ENCODE measurements at regions not wholly inside any gene's neighbourhood (a gene's known extent, or its start where the extent isn't known, plus 50 kb on each side); places are given as distances from the start of the nearest gene placed in this dataset.
"Not testable (repeated sequence)": the region's sequence is repeated elsewhere in the genome, so short reads cannot be mapped to it uniquely, and the experiment has no call there.

GRCh38 chr3:66639809-66640356 lies 139.1 kb upstream of the LRIG1 start:
- Histone ChIP-seq H3K4me1 (ENCODE audit: control insufficient read depth in 2 of 2, insufficient read depth in 2 of 2, low read length in 2 of 2) (no peaks in the 10 kb centered on the region), H3K27me3 (ENCODE audit: control insufficient read depth in 2 of 2, insufficient read depth in 2 of 2, low read length in 2 of 2) (no peaks in the 10 kb centered on the region), H3K4me3 (ENCODE audit: low read length) (no peak overlapping the region), H3K36me3 (ENCODE audit: control insufficient read depth in 2 of 3, insufficient read depth in 3 of 3, low read length in 3 of 3) (no peaks in the 10 kb centered on the region), H3K9me3 (ENCODE audit: control insufficient read depth in 2 of 3, low read length in 3 of 3) (no peaks in the 10 kb centered on the region), H3K27ac (ENCODE audit: low read depth, low read length) (no peak overlapping the region)
- Mint-ChIP-seq H3K4me1 (peaks cover 0 to 10% (median 3%) of the 10 kb centered on the region in 7 donors), H3K4me3 (no peak overlapping the region), H3K9me3 (peaks cover 0 to 10% (median 6%) of the 10 kb centered on the region in 11 donors), H3K27ac (no peak overlapping the region), H3K36me3 (no peaks in the 10 kb centered on the region), H3K27me3 (peaks cover 0 to 4% (median 0%) of the 10 kb centered on the region in 5 donors)
- ChIA-PET POLR2A (interaction anchor here (0.5 kb wide), 1 partner anchor 9 kb away, joined by 4 read pairs; no protein-coding TSS in a partner anchor), CTCF (no interaction called here)
- no peak for DNase-seq
- ATAC-seq: no peak
- intact Hi-C loops (cut with micrococcal nuclease): no loop called here

DNA sequence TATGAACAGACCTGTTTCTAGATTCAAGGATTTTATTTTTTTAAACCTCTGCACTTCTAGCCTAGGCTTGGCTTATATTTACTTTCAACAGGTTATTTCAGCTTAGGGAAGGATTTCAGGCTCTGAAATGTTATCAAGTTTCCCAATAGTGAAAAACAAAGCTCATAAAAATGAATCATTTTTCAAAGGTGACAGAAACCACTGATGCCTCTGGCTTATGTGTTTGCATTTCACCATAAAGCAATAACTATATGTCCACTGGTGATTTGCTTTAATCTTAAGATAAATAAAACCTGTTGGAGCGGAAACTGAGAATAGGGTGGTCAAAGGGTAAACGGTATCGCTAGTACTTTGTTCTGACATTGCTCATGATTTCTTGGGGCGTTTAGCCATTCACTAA lies 141.2 kb upstream of the LRIG1 start:
- Mint-ChIP-seq H3K4me1 (peaks cover 0 to 10% (median 3%) of the 10 kb centered on the region in 7 donors), H3K27me3 (peaks cover 0 to 4% (median 0%) of the 10 kb centered on the region in 5 donors), H3K4me3 (no peak overlapping the region), H3K27ac (no peak overlapping the region), H3K9me3 (peaks cover 0 to 16% (median 8%) of the 10 kb centered on the region in 11 donors), H3K36me3 (no peaks in the 10 kb centered on the region)
- H3K27ac ChIP-seq (ENCODE audit: low read depth, low read length): no peak overlapping the region
- ATAC-seq (no peak), DNase-seq (no peak)
- H3K9me3 ChIP-seq (ENCODE audit: control insufficient read depth in 2 of 3, low read length in 3 of 3): no peaks in the 10 kb centered on the region
- H3K27me3 ChIP-seq (ENCODE audit: control insufficient read depth in 2 of 2, insufficient read depth in 2 of 2, low read length in 2 of 2): no peaks in the 10 kb centered on the region
- no peak overlapping the region for H3K4me3 ChIP-seq (ENCODE audit: low read length)
- H3K36me3 ChIP-seq (ENCODE audit: control insufficient read depth in 2 of 3, insufficient read depth in 3 of 3, low read length in 3 of 3): no peaks in the 10 kb centered on the region
- H3K4me1 ChIP-seq (ENCODE audit: control insufficient read depth in 2 of 2, insufficient read depth in 2 of 2, low read length in 2 of 2): no peaks in the 10 kb centered on the region
- ChIA-PET POLR2A (no interaction called here), CTCF (interaction anchor here (0.8 kb wide), 1 partner anchor 162 kb away, joined by 4 read pairs; no protein-coding TSS in a partner anchor)
- intact Hi-C loops (cut with micrococcal nuclease): no loop called here

DNA sequence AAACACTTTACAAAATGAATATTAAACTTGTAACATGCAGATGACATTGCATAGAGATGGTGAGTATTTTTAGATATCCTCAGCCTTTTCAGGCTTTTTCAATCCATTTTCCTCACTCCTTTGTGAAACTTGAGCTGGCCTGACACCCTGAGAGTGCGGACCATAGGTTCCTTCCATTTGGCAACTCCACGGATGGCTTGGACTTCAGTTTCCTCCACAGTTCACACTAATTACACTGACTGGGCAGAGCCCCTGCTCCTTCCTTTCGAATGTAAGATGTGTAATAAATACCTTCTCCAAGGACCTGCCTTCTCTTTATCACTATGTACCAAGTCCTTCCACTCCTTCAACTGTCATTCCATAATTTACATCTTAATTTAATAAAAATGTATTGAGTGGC lies 141.7 kb upstream of the LRIG1 start:
- Histone ChIP-seq H3K27ac (ENCODE audit: low read depth, low read length) (no peak overlapping the region), H3K4me1 (ENCODE audit: control insufficient read depth in 2 of 2, insufficient read depth in 2 of 2, low read length in 2 of 2) (no peaks in the 10 kb centered on the region), H3K9me3 (ENCODE audit: control insufficient read depth in 2 of 3, low read length in 3 of 3) (no peaks in the 10 kb centered on the region), H3K36me3 (ENCODE audit: control insufficient read depth in 2 of 3, insufficient read depth in 3 of 3, low read length in 3 of 3) (no peaks in the 10 kb centered on the region), H3K27me3 (ENCODE audit: control insufficient read depth in 2 of 2, insufficient read depth in 2 of 2, low read length in 2 of 2) (no peaks in the 10 kb centered on the region), H3K4me3 (ENCODE audit: low read length) (no peak overlapping the region)
- H3K27ac Mint-ChIP-seq: no peak overlapping the region
- ChIA-PET CTCF (no interaction called here), POLR2A (no interaction called here)
- ATAC-seq (no peak), DNase-seq (no peak)
- H3K4me3 Mint-ChIP-seq: no peak overlapping the region
- peaks cover 0 to 16% (median 8%) of the 10 kb centered on the region in 11 donors for H3K9me3 Mint-ChIP-seq
- H3K27me3 Mint-ChIP-seq: peaks cover 0 to 4% (median 0%) of the 10 kb centered on the region in 5 donors
- peaks cover 0 to 10% (median 3%) of the 10 kb centered on the region in 7 donors for H3K4me1 Mint-ChIP-seq
- intact Hi-C loops (cut with micrococcal nuclease): no loop called here
- H3K36me3 Mint-ChIP-seq: no peaks in the 10 kb centered on the region

DNA sequence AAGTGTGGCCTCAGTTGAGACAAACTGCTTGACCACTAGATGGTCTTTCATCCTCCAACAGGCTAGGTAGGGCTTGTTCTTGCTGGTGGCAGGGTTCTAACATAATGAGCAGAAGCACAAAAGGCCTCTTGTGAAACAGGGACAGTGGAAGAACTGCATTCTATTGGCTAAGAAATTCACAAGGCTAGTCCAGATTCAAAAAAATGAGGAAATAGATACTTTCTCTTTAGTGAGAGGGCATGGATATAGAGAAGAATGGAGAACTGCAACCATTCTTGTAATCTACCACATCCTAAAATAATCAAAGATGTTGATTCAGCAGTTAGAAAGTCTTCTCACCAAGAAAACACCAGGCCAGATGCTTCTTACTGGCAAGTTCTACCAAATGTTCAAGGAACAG lies 143.7 kb upstream of the LRIG1 start:
- ChIA-PET CTCF (no interaction called here), POLR2A (no interaction called here)
- Histone ChIP-seq H3K36me3 (ENCODE audit: control insufficient read depth in 2 of 3, insufficient read depth in 3 of 3, low read length in 3 of 3) (no peaks in the 10 kb centered on the region), H3K27ac (ENCODE audit: low read depth, low read length) (no peak overlapping the region), H3K27me3 (ENCODE audit: control insufficient read depth in 2 of 2, insufficient read depth in 2 of 2, low read length in 2 of 2) (no peaks in the 10 kb centered on the region), H3K4me3 (ENCODE audit: low read length) (no peak overlapping the region), H3K4me1 (ENCODE audit: control insufficient read depth in 2 of 2, insufficient read depth in 2 of 2, low read length in 2 of 2) (no peaks in the 10 kb centered on the region), H3K9me3 (ENCODE audit: control insufficient read depth in 2 of 3, low read length in 3 of 3) (no peaks in the 10 kb centered on the region)
- peaks cover 0 to 4% (median 0%) of the 10 kb centered on the region in 5 donors for H3K27me3 Mint-ChIP-seq
- intact Hi-C loops (cut with micrococcal nuclease): no loop called here
- no peak overlapping the region for H3K4me3 Mint-ChIP-seq
- DNase-seq: no peak
- peak; percentile 24 for ATAC-seq
- H3K27ac Mint-ChIP-seq: no peak overlapping the region
- no peaks in the 10 kb centered on the region for H3K36me3 Mint-ChIP-seq
- H3K4me1 Mint-ChIP-seq: peaks cover 0 to 2% (median 0%) of the 10 kb centered on the region in 7 donors
- peaks cover 0 to 16% (median 8%) of the 10 kb centered on the region in 11 donors for H3K9me3 Mint-ChIP-seq

- Histone ChIP-seq H3K36me3 (ENCODE audit: control insufficient read depth in 2 of 3, insufficient read depth in 3 of 3, low read length in 3 of 3) (no peaks in the 10 kb centered on the region), H3K27ac (ENCODE audit: low read depth, low read length) (no peak overlapping the region), H3K4me1 (ENCODE audit: control insufficient read depth in 2 of 2, insufficient read depth in 2 of 2, low read length in 2 of 2) (no peaks in the 10 kb centered on the region), H3K27me3 (ENCODE audit: control insufficient read depth in 2 of 2, insufficient read depth in 2 of 2, low read length in 2 of 2) (no peaks in the 10 kb centered on the region), H3K4me3 (ENCODE audit: low read length) (no peak overlapping the region), H3K9me3 (ENCODE audit: control insufficient read depth in 2 of 3, low read length in 3 of 3) (no peaks in the 10 kb centered on the region)
- intact Hi-C loops (cut with micrococcal nuclease): no loop called here
- ChIA-PET POLR2A (interaction anchor here (0.7 kb wide), 1 partner anchor 171 kb away, joined by 3 read pairs; no protein-coding TSS in a partner anchor), CTCF (no interaction called here)
- H3K36me3 Mint-ChIP-seq: no peaks in the 10 kb centered on the region
- peaks cover 0 to 15% (median 8%) of the 10 kb centered on the region in 11 donors for H3K9me3 Mint-ChIP-seq
- H3K4me1 Mint-ChIP-seq: no peaks in the 10 kb centered on the region
- peaks cover 0 to 8% (median 5%) of the 10 kb centered on the region in 5 donors for H3K27me3 Mint-ChIP-seq
- ATAC-seq (no peak), DNase-seq (no peak)
- H3K4me3 Mint-ChIP-seq: no peak overlapping the region
- H3K27ac Mint-ChIP-seq: no peak overlapping the region
Measured at GRCh38 chr3:66648975-66649374, 148.2 kb upstream of the LRIG1 start.

DNA sequence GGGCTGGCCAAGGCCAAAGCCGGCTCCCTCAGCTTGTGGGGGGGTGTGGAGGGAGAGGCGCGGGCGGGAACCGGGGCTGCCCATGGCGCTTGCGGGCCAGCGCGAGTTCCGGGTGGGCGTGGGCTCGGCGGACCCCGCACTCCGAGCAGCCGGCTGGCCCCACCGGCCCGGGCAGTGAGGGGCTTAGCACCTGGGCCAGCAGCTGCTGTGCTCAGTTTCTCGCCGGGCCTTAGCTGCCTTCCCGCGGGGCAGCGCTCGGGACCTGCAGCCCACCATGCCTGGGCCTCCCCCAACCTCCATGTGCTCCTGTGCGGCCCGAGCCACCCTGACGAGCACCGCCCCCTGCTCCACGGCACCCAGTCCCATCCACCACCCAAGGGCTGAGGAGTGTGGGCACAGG lies 150.7 kb upstream of the LRIG1 start:
- H3K4me3 Mint-ChIP-seq; intact Hi-C loops (cut with micrococcal nuclease); H3K36me3 Mint-ChIP-seq; H3K9me3 Mint-ChIP-seq; CTCF ChIA-PET; H3K4me3 ChIP-seq (ENCODE audit: low read length); POLR2A ChIA-PET; DNase-seq; ATAC-seq; H3K9me3 ChIP-seq (ENCODE audit: control insufficient read depth in 2 of 3, low read length in 3 of 3); H3K27ac Mint-ChIP-seq; H3K36me3 ChIP-seq (ENCODE audit: control insufficient read depth in 2 of 3, insufficient read depth in 3 of 3, low read length in 3 of 3); H3K27me3 Mint-ChIP-seq; H3K4me1 ChIP-seq (ENCODE audit: control insufficient read depth in 2 of 2, insufficient read depth in 2 of 2, low read length in 2 of 2); H3K27ac ChIP-seq (ENCODE audit: low read depth, low read length); H3K27me3 ChIP-seq (ENCODE audit: control insufficient read depth in 2 of 2, insufficient read depth in 2 of 2, low read length in 2 of 2); H3K4me1 Mint-ChIP-seq: not testable (repeated sequence)

GRCh38 chr3:66652100-66652499 lies 151.3 kb upstream of the LRIG1 start:
- H3K27ac Mint-ChIP-seq; ATAC-seq; H3K27me3 Mint-ChIP-seq; H3K36me3 Mint-ChIP-seq; H3K9me3 Mint-ChIP-seq; DNase-seq; H3K4me1 ChIP-seq (ENCODE audit: control insufficient read depth in 2 of 2, insufficient read depth in 2 of 2, low read length in 2 of 2); CTCF ChIA-PET; H3K9me3 ChIP-seq (ENCODE audit: control insufficient read depth in 2 of 3, low read length in 3 of 3); POLR2A ChIA-PET; H3K4me3 Mint-ChIP-seq; H3K27ac ChIP-seq (ENCODE audit: low read depth, low read length); H3K27me3 ChIP-seq (ENCODE audit: control insufficient read depth in 2 of 2, insufficient read depth in 2 of 2, low read length in 2 of 2); H3K4me1 Mint-ChIP-seq; H3K36me3 ChIP-seq (ENCODE audit: control insufficient read depth in 2 of 3, insufficient read depth in 3 of 3, low read length in 3 of 3); intact Hi-C loops (cut with micrococcal nuclease); H3K4me3 ChIP-seq (ENCODE audit: low read length): not testable (repeated sequence)
